IPS DF 19.7 (cell line): ENCODE measurements at regions not wholly inside any gene's neighbourhood (a gene's known extent, or its start where the extent isn't known, plus 50 kb on each side); places are given as distances from the start of the nearest gene placed in this dataset.
"Not testable (repeated sequence)": the region's sequence is repeated elsewhere in the genome, so short reads cannot be mapped to it uniquely, and the experiment has no call there.

Source experiments
- DNase-seq: peaks from one replicate; pipeline ENCODE4 v3.0.0-alpha.2; 2013; ENCODE audit warnings: low read depth, low spot score

GRCh38 chr12:25337916-25338315, 87.2 kb upstream of the KRAS start:
- no peak for DNase-seq

DNA sequence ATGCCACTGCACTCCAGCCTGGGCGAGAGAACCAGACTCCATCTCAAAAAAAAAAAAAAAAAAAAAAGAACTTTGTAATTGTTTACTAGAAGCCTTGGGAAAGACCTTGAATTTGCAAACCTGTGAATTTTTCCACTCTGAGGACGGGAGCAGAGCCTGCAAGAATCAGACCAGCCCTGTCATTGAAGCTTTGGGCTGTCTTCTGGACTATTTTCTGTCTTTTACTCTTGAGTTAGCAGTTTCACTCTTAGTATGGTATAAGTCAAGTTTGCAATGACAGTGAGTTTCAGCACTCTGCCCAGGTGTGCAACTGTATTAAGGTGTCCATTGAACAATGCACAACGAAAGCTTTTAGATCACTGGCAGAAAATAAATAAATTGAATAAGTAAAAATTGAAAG, 81.4 kb upstream of the KRAS start:
- DNase-seq, result no peak

GRCh38 chr12:25328072-25328712, 77.5 kb upstream of the KRAS start:
- DNase-seq, result no peak

GRCh38 chr12:25327321-25327720, 76.6 kb upstream of the KRAS start:
- no peak for DNase-seq

DNA sequence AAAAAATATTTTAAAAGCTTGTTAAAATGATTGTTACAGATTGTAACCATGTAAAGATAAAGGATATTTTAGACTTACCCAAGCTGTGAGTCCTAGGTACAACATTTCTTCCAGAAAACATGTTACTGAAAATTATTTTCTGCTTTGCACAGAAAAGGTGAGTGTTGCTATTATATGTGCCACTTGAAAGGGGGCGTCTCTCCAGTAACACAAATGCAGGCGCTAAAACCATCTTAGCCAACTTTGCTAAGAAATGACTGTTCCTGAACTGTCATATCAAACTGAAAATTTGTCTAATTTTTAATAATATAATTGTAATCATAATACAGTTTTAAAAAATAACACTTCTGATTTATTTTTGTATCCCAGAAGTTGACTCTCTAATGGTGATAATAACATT, 75.6 kb upstream of the KRAS start:
- no peak for DNase-seq

GRCh38 chr12:25324861-25325260, 74.1 kb upstream of the KRAS start:
- DNase-seq, result no peak

DNA sequence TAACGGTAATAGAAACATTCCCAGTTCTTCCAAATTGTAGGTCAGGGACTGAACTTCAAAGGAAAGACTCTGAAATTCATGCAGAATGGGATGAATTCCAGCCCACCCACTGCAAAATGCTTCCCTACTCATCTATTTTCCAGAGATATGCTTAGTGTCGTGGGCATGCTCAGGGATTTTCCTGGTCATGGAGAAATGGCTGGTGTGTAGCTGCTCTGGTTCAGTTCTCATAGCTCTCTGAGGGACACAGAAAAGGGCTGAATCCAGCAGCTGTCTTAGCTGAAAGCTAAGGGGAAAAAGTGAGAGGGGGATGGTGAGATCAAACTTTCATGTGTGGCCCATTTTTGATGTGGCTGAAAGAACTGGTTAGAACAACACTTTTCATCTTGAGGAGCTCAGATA, 72.9 kb upstream of the KRAS start:
- DNase-seq, result no peak

DNA sequence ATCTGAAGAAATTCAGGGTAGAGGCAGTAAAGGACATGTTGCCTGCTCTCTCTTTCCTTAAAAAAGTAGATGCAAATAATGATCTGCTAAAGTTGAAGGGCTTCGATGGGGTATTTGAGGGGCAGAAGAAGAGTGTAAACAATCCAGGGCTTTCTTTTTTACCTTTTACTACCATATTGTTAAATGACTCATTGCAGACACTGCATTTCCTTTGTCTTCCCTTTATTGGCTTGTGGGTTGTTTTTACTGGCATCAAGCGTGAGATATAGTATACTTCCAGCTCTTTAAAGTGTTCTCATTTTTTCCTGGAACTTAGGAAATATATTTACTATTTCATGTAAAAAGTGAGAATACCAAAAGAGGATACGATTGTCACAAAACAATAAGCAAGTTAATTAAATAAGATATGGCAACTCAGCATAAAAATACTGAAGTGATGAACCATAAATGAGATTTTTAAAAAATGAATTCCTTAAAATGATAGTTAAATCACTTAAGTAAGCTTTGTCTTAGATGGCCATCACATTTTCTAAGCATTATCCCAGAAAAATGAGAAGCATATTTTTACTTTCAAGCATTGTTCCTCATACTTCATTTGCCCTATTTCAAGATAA, 72.3 kb upstream of the KRAS start:
- DNase-seq, result no peak

DNA sequence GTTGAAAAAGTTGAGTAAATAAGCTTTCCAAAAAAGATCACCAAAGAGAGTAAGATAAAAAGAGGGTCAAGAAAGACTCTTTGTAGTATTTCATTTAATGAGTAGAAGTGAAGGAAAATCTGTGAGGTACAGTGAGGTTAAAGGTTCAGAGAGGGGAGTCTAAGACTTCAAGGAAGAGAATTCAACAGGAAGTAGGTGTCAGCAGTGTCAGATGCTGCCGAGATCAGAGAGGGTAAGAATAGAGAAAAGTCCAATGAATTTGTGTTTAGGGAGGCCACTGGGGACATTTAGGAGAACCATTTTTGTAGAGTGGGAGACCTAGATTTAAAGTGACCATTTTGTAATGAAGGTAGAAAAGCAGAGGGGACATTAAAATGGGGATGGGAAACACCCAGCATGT, 71.6 kb upstream of the KRAS start:
- DNase-seq, result no peak

DNA sequence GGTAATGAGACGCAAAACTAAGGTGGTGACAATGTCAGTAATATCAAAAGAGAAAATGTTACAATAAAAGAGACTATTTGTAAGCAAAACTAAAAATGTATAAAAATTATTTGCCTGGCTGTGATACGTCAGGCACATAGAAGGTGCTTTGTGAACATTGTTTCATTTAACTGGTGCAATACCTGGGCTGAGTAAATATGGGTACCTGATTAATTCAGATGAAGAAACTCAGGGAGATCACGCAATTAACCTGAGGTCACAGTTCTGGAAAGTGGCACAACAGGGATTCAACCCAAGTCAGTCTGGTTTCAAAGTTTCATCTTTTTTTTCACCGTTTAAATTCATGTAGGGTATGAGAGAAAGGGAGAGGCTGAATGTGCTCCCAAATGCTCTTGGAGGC, 71.0 kb upstream of the KRAS start:
- DNase-seq, result no peak

- DNase-seq, result no peak
Observed at GRCh38 chr12:25320123-25321006, 69.6 kb upstream of the KRAS start.

DNA sequence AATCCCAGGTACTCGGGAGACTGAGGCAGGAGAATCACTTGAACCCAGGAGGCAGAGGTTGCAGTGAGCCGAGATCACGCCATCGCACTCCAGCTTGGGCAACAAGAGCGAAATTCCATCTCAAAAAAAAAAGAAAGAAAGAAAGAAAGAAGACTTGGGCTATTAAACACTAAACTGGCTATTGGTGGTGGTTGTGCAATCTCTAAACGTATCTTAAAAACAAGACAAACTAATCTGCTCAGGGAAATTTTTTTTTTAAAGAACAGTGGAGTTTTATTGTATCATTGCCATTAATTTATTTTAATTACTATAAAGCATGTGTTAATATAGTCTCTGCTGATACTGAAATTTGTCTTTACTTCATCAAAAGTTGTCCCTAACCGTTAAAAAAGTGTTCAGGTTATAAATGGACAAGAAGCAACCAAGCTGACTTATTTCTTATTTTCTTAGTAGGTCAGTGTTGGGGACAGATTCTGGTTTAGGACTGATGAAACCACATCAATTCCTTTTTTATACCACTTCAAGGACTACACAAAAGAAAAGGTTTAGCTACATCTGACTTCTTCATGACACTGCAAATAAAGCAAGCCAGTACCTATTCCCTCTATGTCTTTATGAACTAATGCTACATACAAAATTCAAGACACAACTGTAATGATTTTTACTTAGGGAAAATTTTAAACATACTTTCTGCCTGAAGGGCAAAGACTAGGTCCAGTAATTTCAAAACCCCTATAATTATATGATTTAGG, 68.7 kb upstream of the KRAS start:
- DNase-seq, result no peak

- DNase-seq, result no peak
Observed at GRCh38 chr12:25317553-25317952, 66.8 kb upstream of the KRAS start.

GRCh38 chr12:25315388-25315787, 64.7 kb upstream of the KRAS start:
- no peak for DNase-seq

GRCh38 chr12:25313266-25313990, 62.7 kb upstream of the KRAS start:
- not testable (repeated sequence) for DNase-seq

GRCh38 chr12:25311506-25311905, 60.8 kb upstream of the KRAS start:
- no peak for DNase-seq

DNA sequence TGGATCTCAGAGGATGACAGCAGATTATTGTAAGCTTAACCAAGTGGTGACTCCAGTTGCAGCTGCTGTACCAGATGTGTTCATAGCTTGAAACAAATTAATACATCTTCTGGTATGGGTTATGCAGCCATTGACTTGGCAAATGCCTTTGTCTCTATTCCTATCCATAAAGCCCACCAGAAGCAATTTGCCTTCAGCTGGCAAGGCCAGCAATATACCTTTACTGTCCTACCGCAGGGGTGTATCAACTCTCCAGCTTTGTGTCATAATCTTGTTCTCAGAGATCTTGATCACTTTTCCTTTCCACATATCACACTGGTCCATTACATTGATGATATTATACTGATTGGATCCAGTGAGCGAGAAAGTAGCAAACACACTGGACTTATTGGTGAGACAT, 59.3 kb upstream of the KRAS start:
- DNase-seq, result not testable (repeated sequence)

DNA sequence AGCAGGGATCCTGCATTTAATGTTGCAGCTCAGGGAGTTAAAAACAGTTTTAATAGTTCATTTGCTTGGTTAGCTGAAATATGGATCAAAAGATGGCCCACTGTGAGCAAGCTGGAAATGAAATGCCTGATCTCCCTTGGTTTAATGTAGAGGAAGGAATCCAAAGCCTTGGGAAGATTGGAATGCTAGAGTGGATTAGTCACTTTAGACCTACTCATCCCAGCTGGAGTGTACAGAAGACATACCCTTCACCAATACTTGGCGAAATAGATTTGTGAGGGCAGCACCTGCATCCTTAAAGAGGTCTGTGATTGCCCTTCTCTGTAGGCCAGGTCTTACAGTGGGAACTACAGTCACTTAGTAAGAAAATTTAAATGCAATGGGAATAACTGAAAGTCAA, 58.0 kb upstream of the KRAS start:
- DNase-seq, result no peak

DNA sequence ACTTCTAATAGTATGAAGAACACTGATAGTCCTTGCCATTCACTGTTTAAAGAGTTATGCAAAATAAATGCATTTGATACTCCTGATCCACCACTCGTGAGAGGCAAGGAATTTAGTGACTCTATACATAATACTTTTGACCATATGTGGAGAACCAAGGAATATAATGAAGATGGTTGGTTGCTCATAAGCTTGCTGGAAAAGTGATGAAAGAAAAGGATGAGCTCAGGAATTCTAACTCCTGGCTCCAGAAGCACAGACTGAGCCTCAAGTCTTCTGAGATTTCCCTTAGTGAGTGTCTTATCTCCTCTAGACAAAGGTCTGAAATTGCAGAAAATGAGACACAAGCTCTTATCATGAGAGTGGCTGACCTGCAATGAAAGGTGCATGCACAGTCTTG, 57.1 kb upstream of the KRAS start:
- DNase-seq, result no peak

DNA sequence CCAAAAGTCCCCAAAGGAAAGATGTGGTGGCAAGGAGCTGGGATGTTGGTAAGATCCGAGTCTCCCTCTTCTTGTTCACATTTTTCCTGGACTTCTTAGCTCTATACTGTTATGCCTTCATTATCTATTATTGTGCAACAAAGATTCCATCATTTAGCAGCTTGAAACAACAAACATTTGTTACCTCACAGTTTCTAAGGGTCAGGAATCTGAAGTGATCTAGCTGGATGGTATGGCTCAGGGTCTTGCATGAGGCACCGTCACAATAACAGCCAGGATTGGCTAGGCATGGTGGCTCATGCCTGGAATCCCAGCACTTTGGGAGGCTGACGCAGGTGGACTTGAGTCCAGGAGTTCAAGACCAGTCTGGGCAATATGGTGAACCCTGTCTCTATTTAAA, 51.1 kb upstream of the KRAS start:
- DNase-seq, result no peak
